ENCODE measurements at regions not wholly inside any gene's neighbourhood (a gene's known extent, or its start where the extent isn't known, plus 50 kb on each side); places are given as distances from the start of the nearest gene placed in this dataset.

DNA sequence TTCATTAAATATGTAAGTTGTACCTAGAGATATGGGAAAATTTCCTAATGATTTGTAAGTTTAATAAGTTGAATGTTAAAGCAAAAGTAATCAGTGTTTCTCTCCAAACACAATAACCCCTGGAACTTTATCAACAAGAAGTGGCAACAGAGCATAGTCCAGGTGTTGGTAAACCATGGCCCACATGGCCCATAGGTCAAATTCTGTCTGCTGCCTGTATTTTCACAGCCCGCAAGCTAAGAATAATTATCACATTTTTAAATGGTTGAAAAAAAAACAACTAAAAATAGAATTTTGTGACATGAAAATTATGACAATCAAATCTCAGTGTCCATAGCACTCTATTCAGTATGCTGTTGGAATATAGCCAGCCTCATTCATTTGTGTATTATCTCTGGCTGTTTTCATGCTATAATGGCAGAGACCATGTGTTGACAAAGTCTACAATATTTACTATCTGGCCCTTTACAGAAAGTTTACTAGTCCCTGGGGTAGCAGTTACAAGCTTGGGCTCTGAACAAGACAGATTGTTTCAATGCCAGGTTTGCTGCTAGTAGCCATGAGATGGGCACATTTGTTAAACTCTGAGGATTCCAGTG is 395.8 kb downstream of the GASK1B start:
- TF ChIP-seq, protein P1, sequence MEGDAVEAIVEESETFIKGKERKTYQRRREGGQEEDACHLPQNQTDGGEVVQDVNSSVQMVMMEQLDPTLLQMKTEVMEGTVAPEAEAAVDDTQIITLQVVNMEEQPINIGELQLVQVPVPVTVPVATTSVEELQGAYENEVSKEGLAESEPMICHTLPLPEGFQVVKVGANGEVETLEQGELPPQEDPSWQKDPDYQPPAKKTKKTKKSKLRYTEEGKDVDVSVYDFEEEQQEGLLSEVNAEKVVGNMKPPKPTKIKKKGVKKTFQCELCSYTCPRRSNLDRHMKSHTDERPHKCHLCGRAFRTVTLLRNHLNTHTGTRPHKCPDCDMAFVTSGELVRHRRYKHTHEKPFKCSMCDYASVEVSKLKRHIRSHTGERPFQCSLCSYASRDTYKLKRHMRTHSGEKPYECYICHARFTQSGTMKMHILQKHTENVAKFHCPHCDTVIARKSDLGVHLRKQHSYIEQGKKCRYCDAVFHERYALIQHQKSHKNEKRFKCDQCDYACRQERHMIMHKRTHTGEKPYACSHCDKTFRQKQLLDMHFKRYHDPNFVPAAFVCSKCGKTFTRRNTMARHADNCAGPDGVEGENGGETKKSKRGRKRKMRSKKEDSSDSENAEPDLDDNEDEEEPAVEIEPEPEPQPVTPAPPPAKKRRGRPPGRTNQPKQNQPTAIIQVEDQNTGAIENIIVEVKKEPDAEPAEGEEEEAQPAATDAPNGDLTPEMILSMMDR (conservative IDR thresholded peaks at IDR 0.05; ENCODE audit: low read depth, low read length): no peak
- H3K4me3 ChIP-seq (ENCODE audit: low read depth, low read length): no peak overlapping the region
- no peak for DNase-seq (ENCODE audit: low read depth)

GRCh38 chr4:157775971-157776370 is 396.9 kb downstream of the GASK1B start:
- DNase-seq (ENCODE audit: low read depth): no peak
- TF ChIP-seq, protein P1 (conservative IDR thresholded peaks at IDR 0.05; ENCODE audit: low read depth, low read length): no peak
- H3K4me3 ChIP-seq (ENCODE audit: low read depth, low read length): no peak overlapping the region

- TF ChIP-seq, protein P1 (conservative IDR thresholded peaks at IDR 0.05; ENCODE audit: low read depth, low read length): no peak
- H3K4me3 ChIP-seq (ENCODE audit: low read depth, low read length): no peak overlapping the region
- DNase-seq (ENCODE audit: low read depth): no peak
Observed at GRCh38 chr4:157772907-157773306, 399.9 kb downstream of the GASK1B start.

GRCh38 chr4:157768419-157768818 is 404.4 kb downstream of the GASK1B start:
- H3K4me3 ChIP-seq (ENCODE audit: low read depth, low read length): no peak overlapping the region
- DNase-seq (ENCODE audit: low read depth): no peak
- TF ChIP-seq, protein P1 (conservative IDR thresholded peaks at IDR 0.05; ENCODE audit: low read depth, low read length): no peak

DNA sequence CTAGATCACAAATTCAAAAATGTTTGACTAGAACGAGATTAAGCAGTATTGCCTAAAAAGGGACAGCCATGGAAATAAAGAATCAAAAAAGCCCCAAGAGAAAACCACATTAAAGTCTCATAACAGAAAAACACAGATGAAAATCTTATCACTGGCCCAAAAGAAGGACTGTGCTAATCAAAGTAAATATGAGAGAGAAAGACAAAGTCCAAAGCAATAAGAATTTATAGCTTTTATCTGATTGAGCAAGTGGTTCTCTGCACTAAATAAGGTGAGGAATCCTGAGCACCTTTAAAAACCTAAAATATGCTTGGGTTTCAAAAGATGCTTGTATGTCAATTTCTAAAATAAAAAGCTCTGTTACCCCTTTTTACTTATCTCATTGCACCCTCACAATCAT is 409.3 kb downstream of the GASK1B start:
- no peak for DNase-seq (ENCODE audit: low read depth)
- TF ChIP-seq, protein P1 (conservative IDR thresholded peaks at IDR 0.05; ENCODE audit: low read depth, low read length): no peak
- no peak overlapping the region for H3K4me3 ChIP-seq (ENCODE audit: low read depth, low read length)

DNA sequence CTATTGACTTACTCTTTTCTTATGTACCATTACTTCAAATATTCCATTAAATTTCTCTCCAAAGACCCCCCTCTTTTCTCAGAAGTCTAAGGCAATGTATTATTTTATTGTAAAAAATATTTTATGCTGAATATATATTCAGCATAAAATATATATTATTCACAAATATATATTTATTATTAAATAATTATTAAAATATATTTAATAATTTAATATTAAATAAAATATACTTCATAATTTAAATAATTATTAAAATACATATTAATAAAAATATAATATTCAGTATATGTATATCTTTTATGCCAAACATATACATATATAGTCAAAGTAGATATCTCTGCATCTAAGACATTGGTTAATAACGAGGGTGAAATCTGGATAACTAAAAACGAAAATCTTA is 418.4 kb downstream of the GASK1B start:
- DNase-seq (ENCODE audit: low read depth): no peak
- no peak overlapping the region for H3K4me3 ChIP-seq (ENCODE audit: low read depth, low read length)
- TF ChIP-seq, protein P1 (conservative IDR thresholded peaks at IDR 0.05; ENCODE audit: low read depth, low read length): no peak

- no peak for DNase-seq (ENCODE audit: low read depth)
- H3K4me3 ChIP-seq (ENCODE audit: low read depth, low read length): no peak overlapping the region
- TF ChIP-seq, protein P1 (conservative IDR thresholded peaks at IDR 0.05; ENCODE audit: low read depth, low read length): no peak
Observed at GRCh38 chr4:157751631-157752030, 421.2 kb downstream of the GASK1B start.
